ENCODE measurements at regions not wholly inside any gene's neighbourhood (a gene's known extent, or its start where the extent isn't known, plus 50 kb on each side); places are given as distances from the start of the nearest gene placed in this dataset.

GRCh38 chr3:124553178-124553577, 177.1 kb upstream of the UMPS start:
- H3K4me3 ChIP-seq (ENCODE audit: low read depth, low read length): no peak overlapping the region
- DNase-seq (ENCODE audit: low read depth): no peak
- TF ChIP-seq CTCF (IDR thresholded peaks at IDR 0.05; ENCODE audit: insufficient read depth, low read depth, low read length): no peak

- no peak overlapping the region for H3K4me3 ChIP-seq (ENCODE audit: low read depth, low read length)
- no peak for DNase-seq (ENCODE audit: low read depth)
- no peak for TF ChIP-seq CTCF (IDR thresholded peaks at IDR 0.05; ENCODE audit: insufficient read depth, low read depth, low read length)
Measured at GRCh38 chr3:124556636-124557035, 173.6 kb upstream of the UMPS start.

GRCh38 chr3:124557433-124558232, 172.6 kb upstream of the UMPS start:
- no peak overlapping the region for H3K4me3 ChIP-seq (ENCODE audit: low read depth, low read length)
- peak; percentile 11 for DNase-seq (ENCODE audit: low read depth)
- no peak for TF ChIP-seq CTCF (IDR thresholded peaks at IDR 0.05; ENCODE audit: insufficient read depth, low read depth, low read length)

GRCh38 chr3:124558991-124559845, 171.0 kb upstream of the UMPS start:
- DNase-seq (ENCODE audit: low read depth): peak; percentile 93
- no peak overlapping the region for H3K4me3 ChIP-seq (ENCODE audit: low read depth, low read length)
- no peak for TF ChIP-seq CTCF (IDR thresholded peaks at IDR 0.05; ENCODE audit: insufficient read depth, low read depth, low read length)

GRCh38 chr3:124559846-124560574, 170.2 kb upstream of the UMPS start:
- DNase-seq (ENCODE audit: low read depth): peak; percentile 82
- no peak overlapping the region for H3K4me3 ChIP-seq (ENCODE audit: low read depth, low read length)
- TF ChIP-seq CTCF (IDR thresholded peaks at IDR 0.05; ENCODE audit: insufficient read depth, low read depth, low read length): peak; percentile 87

- no peak for TF ChIP-seq CTCF (IDR thresholded peaks at IDR 0.05; ENCODE audit: insufficient read depth, low read depth, low read length)
- H3K4me3 ChIP-seq (ENCODE audit: low read depth, low read length): no peak overlapping the region
- DNase-seq (ENCODE audit: low read depth): no peak
Measured at GRCh38 chr3:124560666-124561215, 169.5 kb upstream of the UMPS start.
